K562 (cell line): ENCODE measurements at regions not wholly inside any gene's neighbourhood (a gene's known extent, or its start where the extent isn't known, plus 50 kb on each side); places are given as distances from the start of the nearest gene placed in this dataset.

Experiments used
- CBFA2T2 ChIP-seq: fragments of 450-650 bp; conservative IDR thresholded peaks from 2 replicates; pipeline ENCODE4 v1.6.1; 2017; ENCODE audit warnings: mild to moderate bottlenecking
- ETS2 ChIP-seq: IDR thresholded peaks from 2 replicates; pipeline ENCODE4 v1.6.1; 2016; ENCODE audit warnings: borderline replicate concordance, missing genetic modification characterization, mild to moderate bottlenecking, moderate library complexity, missing compliant biosample characterization; ENCODE audit not compliant: poor library complexity, severe bottlenecking
- FOXP4 ChIP-seq: sonication (generic); formaldehyde crosslinking; IDR thresholded peaks from 2 replicates; pipeline ENCODE4 v1.8.0; 2022; ENCODE audit warnings: mild to moderate bottlenecking, missing genetic modification reagents, borderline replicate concordance
- HINFP ChIP-seq: fragments of 450-650 bp; conservative IDR thresholded peaks from 2 replicates; pipeline ENCODE4 v1.6.1; 2016; ENCODE audit warnings: missing genetic modification characterization, low read depth, mild to moderate bottlenecking, control low read depth, missing compliant biosample characterization
- MLX ChIP-seq, 2 experiments: fragments of 450-650 bp in 1 of 2; sonication (generic) in 1 of 2; formaldehyde crosslinking; conservative IDR thresholded peaks; 2 replicates each; pipeline versions ENCODE4 v1.4.0 to v1.8.1; 2020 to 2022; ENCODE audit warnings: mild to moderate bottlenecking in 1 of 2, missing genetic modification reagents in 1 of 2
- MYC ChIP-seq, 2 experiments: fragments of 250-450 bp in 1 of 2; sonication (Bioruptor Pico) in 1 of 2; IDR thresholded peaks; 2 replicates each; pipeline versions ENCODE4 v1.5.1 to v1.6.1; 2012 to 2021; ENCODE audit warnings: low read depth in 2 of 2, borderline replicate concordance in 1 of 2, improper control_type of control experiment in 1 of 2, low read length in 1 of 2, mild to moderate bottlenecking in 1 of 2, moderate library complexity in 1 of 2
- NCOA4 ChIP-seq: fragments of 450-650 bp; IDR thresholded peaks from 2 replicates; pipeline ENCODE4 v1.6.1; 2018; ENCODE audit warnings: mild to moderate bottlenecking; ENCODE audit not compliant: partially characterized antibody
- RBM15 ChIP-seq: fragments of 200-400 bp; formaldehyde crosslinking; IDR thresholded peaks from 2 replicates; pipeline ENCODE4 v1.6.1; 2018; ENCODE audit warnings: mild to moderate bottlenecking, low read length, moderate library complexity; ENCODE audit not compliant: insufficient read depth
- RBM25 ChIP-seq: fragments of 200-400 bp; formaldehyde crosslinking; IDR thresholded peaks from 2 replicates; pipeline ENCODE4 v1.6.1; 2018; ENCODE audit warnings: low read length, low read depth, moderate library complexity; ENCODE audit not compliant: severe bottlenecking
- SNRNP70 ChIP-seq: fragments of 200-400 bp; formaldehyde crosslinking; optimal IDR thresholded peaks from 2 replicates; pipeline ENCODE3; 2017; ENCODE audit warnings: low read depth, low read length
- ZNF75A ChIP-seq: fragments of 450-650 bp; formaldehyde crosslinking; IDR thresholded peaks from 2 replicates; pipeline ENCODE4 v1.4.0; 2020; ENCODE audit warnings: mild to moderate bottlenecking
- ZNF77 ChIP-seq: fragments of 250-450 bp; sonication (Bioruptor Pico); IDR thresholded peaks from 2 replicates; pipeline ENCODE4 v1.5.0; 2020
- TF ChIP-seq, protein P1 (sequence below), 2 experiments: fragments of 450-650 bp in 1 of 2; IDR thresholded peaks; 2 replicates each; pipeline ENCODE4 v1.6.1; 2011 to 2017; ENCODE audit warnings: low read depth in 2 of 2, antibody characterized with exemption in 1 of 2, borderline replicate concordance in 1 of 2, low read length in 1 of 2, mild to moderate bottlenecking in 1 of 2, mixed read lengths in 1 of 2; ENCODE audit not compliant: control insufficient read depth in 1 of 2
- TF ChIP-seq, protein P2 (sequence below), 3 experiments: IDR thresholded peaks in 2 of 3; conservative IDR thresholded peaks in 1 of 3; 2 replicates each; pipeline ENCODE4 v1.5.1; 2011 to 2012; ENCODE audit warnings: low read length in 3 of 3, mild to moderate bottlenecking in 3 of 3, control low read depth in 2 of 3, improper control_type of control experiment in 1 of 3, inconsistent platforms in 1 of 3, low read depth in 1 of 3, mixed read lengths in 1 of 3, moderate library complexity in 1 of 3; ENCODE audit not compliant: insufficient read depth in 2 of 3

- TF ChIP-seq, protein P1, sequence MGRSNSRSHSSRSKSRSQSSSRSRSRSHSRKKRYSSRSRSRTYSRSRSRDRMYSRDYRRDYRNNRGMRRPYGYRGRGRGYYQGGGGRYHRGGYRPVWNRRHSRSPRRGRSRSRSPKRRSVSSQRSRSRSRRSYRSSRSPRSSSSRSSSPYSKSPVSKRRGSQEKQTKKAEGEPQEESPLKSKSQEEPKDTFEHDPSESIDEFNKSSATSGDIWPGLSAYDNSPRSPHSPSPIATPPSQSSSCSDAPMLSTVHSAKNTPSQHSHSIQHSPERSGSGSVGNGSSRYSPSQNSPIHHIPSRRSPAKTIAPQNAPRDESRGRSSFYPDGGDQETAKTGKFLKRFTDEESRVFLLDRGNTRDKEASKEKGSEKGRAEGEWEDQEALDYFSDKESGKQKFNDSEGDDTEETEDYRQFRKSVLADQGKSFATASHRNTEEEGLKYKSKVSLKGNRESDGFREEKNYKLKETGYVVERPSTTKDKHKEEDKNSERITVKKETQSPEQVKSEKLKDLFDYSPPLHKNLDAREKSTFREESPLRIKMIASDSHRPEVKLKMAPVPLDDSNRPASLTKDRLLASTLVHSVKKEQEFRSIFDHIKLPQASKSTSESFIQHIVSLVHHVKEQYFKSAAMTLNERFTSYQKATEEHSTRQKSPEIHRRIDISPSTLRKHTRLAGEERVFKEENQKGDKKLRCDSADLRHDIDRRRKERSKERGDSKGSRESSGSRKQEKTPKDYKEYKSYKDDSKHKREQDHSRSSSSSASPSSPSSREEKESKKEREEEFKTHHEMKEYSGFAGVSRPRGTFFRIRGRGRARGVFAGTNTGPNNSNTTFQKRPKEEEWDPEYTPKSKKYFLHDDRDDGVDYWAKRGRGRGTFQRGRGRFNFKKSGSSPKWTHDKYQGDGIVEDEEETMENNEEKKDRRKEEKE (IDR thresholded peaks at IDR 0.05; ENCODE audit: borderline replicate concordance in 1 of 2, control insufficient read depth in 1 of 2, low read depth in 2 of 2, low read length in 1 of 2), result no peak
- TF ChIP-seq ETS2 (tag) (no peak), SNRNP70 (no peak), NCOA4 (no peak), RBM15 (no peak), RBM25 (no peak), CBFA2T2 (peak; percentile 77), ZNF75A (CRISPR knock-in tag) (no peak), HINFP (no peak), FOXP4 (CRISPR knock-in tag) (no peak), ZNF77 (CRISPR knock-in tag) (no peak), MYC (IDR thresholded peaks at IDR 0.05; ENCODE audit: low read depth, low read length) (0 out of 2 replicates have a peak, but pooled peaks have one; percentile 32), MYC (CRISPR knock-in tag; IDR thresholded peaks at IDR 0.05; ENCODE audit: borderline replicate concordance, low read depth) (no peak), MLX (CRISPR knock-in tag; conservative IDR thresholded peaks at IDR 0.05) (no peak)
- TF ChIP-seq, protein P2, sequence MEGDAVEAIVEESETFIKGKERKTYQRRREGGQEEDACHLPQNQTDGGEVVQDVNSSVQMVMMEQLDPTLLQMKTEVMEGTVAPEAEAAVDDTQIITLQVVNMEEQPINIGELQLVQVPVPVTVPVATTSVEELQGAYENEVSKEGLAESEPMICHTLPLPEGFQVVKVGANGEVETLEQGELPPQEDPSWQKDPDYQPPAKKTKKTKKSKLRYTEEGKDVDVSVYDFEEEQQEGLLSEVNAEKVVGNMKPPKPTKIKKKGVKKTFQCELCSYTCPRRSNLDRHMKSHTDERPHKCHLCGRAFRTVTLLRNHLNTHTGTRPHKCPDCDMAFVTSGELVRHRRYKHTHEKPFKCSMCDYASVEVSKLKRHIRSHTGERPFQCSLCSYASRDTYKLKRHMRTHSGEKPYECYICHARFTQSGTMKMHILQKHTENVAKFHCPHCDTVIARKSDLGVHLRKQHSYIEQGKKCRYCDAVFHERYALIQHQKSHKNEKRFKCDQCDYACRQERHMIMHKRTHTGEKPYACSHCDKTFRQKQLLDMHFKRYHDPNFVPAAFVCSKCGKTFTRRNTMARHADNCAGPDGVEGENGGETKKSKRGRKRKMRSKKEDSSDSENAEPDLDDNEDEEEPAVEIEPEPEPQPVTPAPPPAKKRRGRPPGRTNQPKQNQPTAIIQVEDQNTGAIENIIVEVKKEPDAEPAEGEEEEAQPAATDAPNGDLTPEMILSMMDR (IDR thresholded peaks at IDR 0.05 in 2 of 3, conservative IDR thresholded peaks at IDR 0.05 in 1 of 3; ENCODE audit: insufficient read depth in 2 of 3, low read depth in 1 of 3, low read length in 3 of 3), result 0 out of 6 replicates have a peak, but pooled peaks of 1 of the 3 experiments have one; percentile 8
These were observed 184.9 kb upstream of the SESN3 start (continued) for GRCh38 chr11:95415837-95416304.
